WTC11 (cell line): ENCODE measurements at regions not wholly inside any gene's neighbourhood (a gene's known extent, or its start where the extent isn't known, plus 50 kb on each side); places are given as distances from the start of the nearest gene placed in this dataset.
A peak's percentile ranks its signal among the peaks of the same experiment; 100 is the strongest.
"Not testable (repeated sequence)": the region's sequence is repeated elsewhere in the genome, so short reads cannot be mapped to it uniquely, and the experiment has no call there.

Experiments
- ATAC-seq: fragments of 200-7000 bp; cut with Tn5 transposase; 2 replicates; pipeline ENCODE4 v1.10.0; 2021; ENCODE audit warnings: mild to moderate bottlenecking, moderate library complexity
- CTCF ChIA-PET: fragments of 300-600 bp; sonication (Branson Sonifier 250); formaldehyde crosslinking; loops from one replicate; lab custom pipeline; 2021; ENCODE audit warnings: antibody characterized with exemption; lab: Charles Lee
- POLR2A ChIA-PET: fragments of 350-600 bp; sonication (Branson Sonifier 250); formaldehyde crosslinking; loops from one replicate; lab custom pipeline; 2021; ENCODE audit warnings: antibody characterized with exemption; lab: Charles Lee
- DNase-seq: peaks from one replicate; pipeline ENCODE4 v3.0.0; 2021; ENCODE audit warnings: low spot score
- H3K27ac Mint-ChIP-seq: 2 replicates; pipeline ENCODE4 v1.8.0; 2021; ENCODE audit warnings: mixed read lengths
- H3K27me3 Mint-ChIP-seq: 2 replicates; pipeline ENCODE4 v1.8.0; 2021; ENCODE audit warnings: low read depth, mild to moderate bottlenecking, moderate library complexity, mixed read lengths
- H3K36me3 Mint-ChIP-seq: 2 replicates; pipeline ENCODE4 v1.8.0; 2021; ENCODE audit warnings: mixed read lengths
- H3K4me1 Mint-ChIP-seq: 2 replicates; pipeline ENCODE4 v1.8.0; 2022; ENCODE audit warnings: mixed read lengths
- H3K4me3 Mint-ChIP-seq: 2 replicates; pipeline ENCODE4 v1.8.0; 2021; ENCODE audit warnings: mild to moderate bottlenecking, moderate library complexity, mixed read lengths
- H3K9me3 Mint-ChIP-seq: 2 replicates; pipeline ENCODE4 v1.8.0; 2021; ENCODE audit warnings: mixed read lengths

- H3K9me3 Mint-ChIP-seq, H3K27ac Mint-ChIP-seq, POLR2A ChIA-PET, ATAC-seq, H3K4me1 Mint-ChIP-seq, H3K4me3 Mint-ChIP-seq, CTCF ChIA-PET, DNase-seq, H3K27me3 Mint-ChIP-seq, H3K36me3 Mint-ChIP-seq: not testable (repeated sequence)
Observed at GRCh38 chrY:4570941-4571340, 429.2 kb upstream of the PCDH11Y start.

GRCh38 chrY:4592872-4593490, 407.1 kb upstream of the PCDH11Y start:
- H3K27ac Mint-ChIP-seq, H3K27me3 Mint-ChIP-seq, H3K36me3 Mint-ChIP-seq, POLR2A ChIA-PET, DNase-seq, H3K4me3 Mint-ChIP-seq, CTCF ChIA-PET, H3K9me3 Mint-ChIP-seq: not testable (repeated sequence)
- ATAC-seq, result peak; percentile 78
- peaks cover 11% of the 10 kb centered on the region for H3K4me1 Mint-ChIP-seq

- H3K9me3 Mint-ChIP-seq, H3K27me3 Mint-ChIP-seq, H3K36me3 Mint-ChIP-seq, H3K27ac Mint-ChIP-seq, ATAC-seq, CTCF ChIA-PET, POLR2A ChIA-PET, DNase-seq, H3K4me1 Mint-ChIP-seq, H3K4me3 Mint-ChIP-seq: not testable (repeated sequence)
Observed at GRCh38 chrY:4603454-4603853, 396.6 kb upstream of the PCDH11Y start.
